HEK293 (cell line): ENCODE measurements at regions not wholly inside any gene's neighbourhood (a gene's known extent, or its start where the extent isn't known, plus 50 kb on each side); places are given as distances from the start of the nearest gene placed in this dataset.

ENCODE experiments used
- CTCF ChIA-PET: fragments of 350-600 bp; formaldehyde crosslinking; extraction: SDS; loops from one replicate; lab custom pipeline; 2021; ENCODE audit warnings: antibody characterized with exemption; lab: Yijun Ruan, JAX
- POLR2A ChIA-PET: fragments of 300-600 bp; formaldehyde crosslinking; extraction: SDS; loops from one replicate; lab custom pipeline; 2020; ENCODE audit warnings: antibody characterized with exemption, inconsistent platforms; lab: Yijun Ruan, JAX
- H3K27ac ChIP-seq: fragments of 200-500 bp; sonication (Bioruptor generic); 2 replicates; pipeline ENCODE4 v1.5.1; 2014; ENCODE audit warnings: low read depth, low read length, control low read depth, inconsistent platforms; ENCODE audit errors: extremely low read depth
- H3K36me3 ChIP-seq, 2 experiments: fragments of 200-500 bp in 1 of 2; sonication (Bioruptor generic) in 1 of 2; 1 replicate in 1 of 2; 2 replicates in 1 of 2; pipeline ENCODE4 v1.5.1; 2014 to 2017; ENCODE audit warnings: inconsistent platforms in 2 of 2, low read length in 2 of 2; ENCODE audit not compliant: control insufficient read depth in 2 of 2, insufficient read depth in 1 of 2
- H3K4me1 ChIP-seq: fragments of 200-500 bp; sonication (Bioruptor generic); 2 replicates; pipeline ENCODE4 v1.5.1; 2014; ENCODE audit warnings: mild to moderate bottlenecking, low read length, inconsistent platforms; ENCODE audit not compliant: control insufficient read depth, insufficient read depth
- H3K4me3 ChIP-seq: 2 replicates; pipeline ENCODE4 v1.5.1; 2011; ENCODE audit warnings: low read depth, mild to moderate bottlenecking, control low read depth, low read length, moderate library complexity
- H3K9me3 ChIP-seq: fragments of 200-500 bp; sonication (Bioruptor generic); 2 replicates; pipeline ENCODE4 v1.5.1; 2014; ENCODE audit warnings: low read depth, low read length, inconsistent platforms; ENCODE audit not compliant: control insufficient read depth, insufficient read depth
- GFI1B ChIP-seq: fragments of 450-650 bp; formaldehyde crosslinking; IDR thresholded peaks from 2 replicates; pipeline ENCODE4 v1.5.1; 2016; ENCODE audit warnings: missing biosample characterization, missing genetic modification characterization
- KLF7 ChIP-seq: fragments of 450-650 bp; formaldehyde crosslinking; IDR thresholded peaks from 2 replicates; pipeline ENCODE4 v1.5.1; 2016; ENCODE audit warnings: missing biosample characterization, missing genetic modification characterization, borderline replicate concordance
- REPIN1 ChIP-seq: fragments of 450-650 bp; formaldehyde crosslinking; IDR thresholded peaks from 2 replicates; pipeline ENCODE4 v1.5.1; 2017; ENCODE audit warnings: missing biosample characterization, missing genetic modification characterization, low read depth
- SP3 ChIP-seq: fragments of 450-650 bp; formaldehyde crosslinking; IDR thresholded peaks from 2 replicates; pipeline ENCODE4 v1.5.1; 2016; ENCODE audit warnings: missing biosample characterization, missing genetic modification characterization
- TCF7L2 ChIP-seq: IDR thresholded peaks from 2 replicates; pipeline ENCODE4 v1.6.1; 2011; ENCODE audit warnings: low read depth, mild to moderate bottlenecking, inconsistent platforms, low read length, moderate library complexity, borderline replicate concordance
- ZBTB49 ChIP-seq: fragments of 450-650 bp; formaldehyde crosslinking; IDR thresholded peaks from 2 replicates; pipeline ENCODE4 v1.5.1; 2016; ENCODE audit warnings: missing biosample characterization, missing genetic modification characterization, low read depth
- ZNF112 ChIP-seq: fragments of 450-650 bp; formaldehyde crosslinking; IDR thresholded peaks from 2 replicates; pipeline ENCODE4 v1.5.0; 2017; ENCODE audit warnings: missing biosample characterization, missing genetic modification characterization
- ZNF184 ChIP-seq: fragments of 450-650 bp; IDR thresholded peaks from 2 replicates; pipeline ENCODE4 v1.5.1; 2018; ENCODE audit warnings: missing biosample characterization, mild to moderate bottlenecking, missing genetic modification characterization
- ZNF239 ChIP-seq: fragments of 450-650 bp; formaldehyde crosslinking; IDR thresholded peaks from 2 replicates; pipeline ENCODE4 v1.5.1; 2016; ENCODE audit warnings: missing biosample characterization, missing genetic modification characterization
- ZNF341 ChIP-seq: fragments of 450-650 bp; formaldehyde crosslinking; IDR thresholded peaks from 2 replicates; pipeline ENCODE4; 2016; ENCODE audit warnings: low read depth, missing biosample characterization, missing genetic modification characterization
- ZNF423 ChIP-seq: fragments of 450-650 bp; formaldehyde crosslinking; IDR thresholded peaks from 2 replicates; pipeline ENCODE4 v1.5.1; 2016; ENCODE audit warnings: missing biosample characterization, missing genetic modification characterization
- ZNF426 ChIP-seq: fragments of 450-650 bp; formaldehyde crosslinking; IDR thresholded peaks from 2 replicates; pipeline ENCODE4 v1.5.1; 2017; ENCODE audit warnings: missing biosample characterization, missing genetic modification characterization, mild to moderate bottlenecking, inconsistent platforms, moderate library complexity
- ZNF514 ChIP-seq: fragments of 450-650 bp; formaldehyde crosslinking; IDR thresholded peaks from 2 replicates; pipeline ENCODE4 v1.5.1; 2016; ENCODE audit warnings: missing biosample characterization, missing genetic modification characterization
- ZNF558 ChIP-seq: fragments of 450-650 bp; formaldehyde crosslinking; IDR thresholded peaks from 2 replicates; pipeline ENCODE4 v1.5.1; 2016; ENCODE audit warnings: missing biosample characterization, missing genetic modification characterization
- ZNF596 ChIP-seq: fragments of 450-650 bp; IDR thresholded peaks from 2 replicates; pipeline ENCODE4 v1.5.0; 2018; ENCODE audit warnings: missing biosample characterization, mild to moderate bottlenecking, missing genetic modification characterization, moderate library complexity
- ZNF626 ChIP-seq: fragments of 450-650 bp; sonication (Bioruptor Pico); formaldehyde crosslinking; IDR thresholded peaks from 2 replicates; pipeline ENCODE4 v1.5.1; 2018; ENCODE audit warnings: missing biosample characterization, missing genetic modification characterization, inconsistent platforms
- ZNF629 ChIP-seq: fragments of 450-650 bp; formaldehyde crosslinking; IDR thresholded peaks from 2 replicates; pipeline ENCODE4 v1.5.1; 2017; ENCODE audit warnings: missing biosample characterization, missing genetic modification characterization
- ZNF654 ChIP-seq: fragments of 450-650 bp; formaldehyde crosslinking; IDR thresholded peaks from 2 replicates; pipeline ENCODE4 v1.5.1; 2016; ENCODE audit warnings: low read depth, missing biosample characterization, missing genetic modification characterization
- ZNF658 ChIP-seq: fragments of 450-650 bp; formaldehyde crosslinking; IDR thresholded peaks from 2 replicates; pipeline ENCODE4; 2016; ENCODE audit warnings: missing biosample characterization, missing genetic modification characterization
- ZNF692 ChIP-seq: fragments of 450-650 bp; formaldehyde crosslinking; IDR thresholded peaks from 2 replicates; pipeline ENCODE4 v1.5.1; 2016; ENCODE audit warnings: missing biosample characterization, missing genetic modification characterization
- ZNF704 ChIP-seq: fragments of 450-650 bp; formaldehyde crosslinking; IDR thresholded peaks from 2 replicates; pipeline ENCODE4 v1.5.1; 2016; ENCODE audit warnings: missing biosample characterization, missing genetic modification characterization
- ZNF768 ChIP-seq: fragments of 450-650 bp; formaldehyde crosslinking; IDR thresholded peaks from 2 replicates; pipeline ENCODE4 v1.5.1; 2018; ENCODE audit warnings: missing biosample characterization, mild to moderate bottlenecking, missing genetic modification characterization
- ZNF785 ChIP-seq: fragments of 450-650 bp; formaldehyde crosslinking; IDR thresholded peaks from 2 replicates; pipeline ENCODE4 v1.5.1; 2016; ENCODE audit warnings: missing biosample characterization, missing genetic modification characterization
- ZNF791 ChIP-seq: fragments of 450-650 bp; formaldehyde crosslinking; IDR thresholded peaks from 2 replicates; pipeline ENCODE4 v1.5.1; 2016; ENCODE audit warnings: missing biosample characterization, missing genetic modification characterization
- ZNF830 ChIP-seq: fragments of 450-650 bp; IDR thresholded peaks from 2 replicates; pipeline ENCODE4 v1.5.0; 2018; ENCODE audit warnings: missing biosample characterization, missing genetic modification characterization, low read depth, mild to moderate bottlenecking, moderate library complexity
- TF ChIP-seq, protein P1 (sequence below): fragments of 450-650 bp; formaldehyde crosslinking; IDR thresholded peaks from 2 replicates; pipeline ENCODE4 v1.5.1; 2016; ENCODE audit warnings: missing biosample characterization, missing genetic modification characterization, borderline replicate concordance

GRCh38 chr1:241417258-241417657 is 60.3 kb upstream of the RGS7 start:
- POLR2A ChIA-PET = no interaction called here
- H3K4me1 ChIP-seq = no peaks in the 10 kb centered on the region
- CTCF ChIA-PET = no interaction called here
- no peak overlapping the region for H3K27ac ChIP-seq
- TF ChIP-seq ZNF768 (no peak), ZNF658 (tag by site-specific recombination) (no peak), ZNF423 (no peak), ZNF239 (no peak), ZNF426 (tag by site-specific recombination) (no peak), ZNF341 (no peak), TCF7L2 (no peak), ZNF596 (tag by site-specific recombination) (no peak), KLF7 (tag by site-specific recombination) (no peak)
- no peaks in the 10 kb centered on the region for H3K36me3 ChIP-seq
- no peak overlapping the region for H3K4me3 ChIP-seq
- no peaks in the 10 kb centered on the region for H3K9me3 ChIP-seq

- CTCF ChIA-PET = no interaction called here
- Histone ChIP-seq H3K27ac (no peak overlapping the region), H3K4me3 (no peak overlapping the region)
- TF ChIP-seq ZNF692 (tag by site-specific recombination) (no peak), ZNF785 (tag by site-specific recombination) (no peak), ZNF658 (tag by site-specific recombination) (no peak), ZNF654 (tag by site-specific recombination) (no peak), ZBTB49 (tag by site-specific recombination) (no peak), GFI1B (tag by site-specific recombination) (no peak), ZNF558 (tag by site-specific recombination) (no peak), ZNF112 (tag by site-specific recombination) (no peak), ZNF626 (tag by site-specific recombination) (no peak), ZNF704 (tag by site-specific recombination) (no peak), ZNF830 (tag by site-specific recombination) (no peak), ZNF514 (no peak)
- TF ChIP-seq, all 188 proteins: peak for 0
- H3K9me3 ChIP-seq = no peaks in the 10 kb centered on the region
- H3K4me1 ChIP-seq = no peaks in the 10 kb centered on the region
- POLR2A ChIA-PET = no interaction called here
- no peaks in the 10 kb centered on the region for H3K36me3 ChIP-seq
These were observed 57.0 kb upstream of the RGS7 start for GRCh38 chr1:241413974-241414373.

DNA sequence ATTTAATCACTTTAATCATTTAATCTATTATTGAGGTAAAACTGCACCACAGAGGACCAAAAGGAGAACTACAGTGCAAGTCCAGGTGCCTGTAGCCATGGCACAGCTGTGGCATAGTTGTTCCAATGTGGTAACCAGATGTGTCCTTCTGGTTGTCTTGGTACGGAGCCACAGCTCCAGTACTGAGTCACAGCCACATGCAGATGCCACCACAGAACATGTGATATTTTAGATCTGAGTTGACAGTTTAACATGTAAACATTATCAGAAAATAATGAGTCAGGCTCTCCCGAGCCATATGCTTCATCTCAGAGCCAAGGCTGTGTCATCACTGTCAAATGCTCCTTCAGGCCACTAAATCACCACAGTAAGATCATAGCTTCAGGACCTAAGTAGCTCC is 56.4 kb upstream of the RGS7 start:
- ChIA-PET CTCF (no interaction called here), POLR2A (no interaction called here)
- Histone ChIP-seq H3K36me3 (no peaks in the 10 kb centered on the region), H3K4me1 (no peaks in the 10 kb centered on the region), H3K27ac (no peak overlapping the region), H3K9me3 (no peaks in the 10 kb centered on the region), H3K4me3 (no peak overlapping the region)
- TF ChIP-seq ZNF791 (no peak), ZNF629 (tag by site-specific recombination) (peak; percentile 19; the same call in 1 of the 2 replicates), REPIN1 (tag by site-specific recombination) (no peak), SP3 (tag by site-specific recombination) (0 out of 2 replicates have a peak, but pooled peaks have one; percentile 10), ZNF184 (peak; percentile 96)
- TF ChIP-seq, protein P1, sequence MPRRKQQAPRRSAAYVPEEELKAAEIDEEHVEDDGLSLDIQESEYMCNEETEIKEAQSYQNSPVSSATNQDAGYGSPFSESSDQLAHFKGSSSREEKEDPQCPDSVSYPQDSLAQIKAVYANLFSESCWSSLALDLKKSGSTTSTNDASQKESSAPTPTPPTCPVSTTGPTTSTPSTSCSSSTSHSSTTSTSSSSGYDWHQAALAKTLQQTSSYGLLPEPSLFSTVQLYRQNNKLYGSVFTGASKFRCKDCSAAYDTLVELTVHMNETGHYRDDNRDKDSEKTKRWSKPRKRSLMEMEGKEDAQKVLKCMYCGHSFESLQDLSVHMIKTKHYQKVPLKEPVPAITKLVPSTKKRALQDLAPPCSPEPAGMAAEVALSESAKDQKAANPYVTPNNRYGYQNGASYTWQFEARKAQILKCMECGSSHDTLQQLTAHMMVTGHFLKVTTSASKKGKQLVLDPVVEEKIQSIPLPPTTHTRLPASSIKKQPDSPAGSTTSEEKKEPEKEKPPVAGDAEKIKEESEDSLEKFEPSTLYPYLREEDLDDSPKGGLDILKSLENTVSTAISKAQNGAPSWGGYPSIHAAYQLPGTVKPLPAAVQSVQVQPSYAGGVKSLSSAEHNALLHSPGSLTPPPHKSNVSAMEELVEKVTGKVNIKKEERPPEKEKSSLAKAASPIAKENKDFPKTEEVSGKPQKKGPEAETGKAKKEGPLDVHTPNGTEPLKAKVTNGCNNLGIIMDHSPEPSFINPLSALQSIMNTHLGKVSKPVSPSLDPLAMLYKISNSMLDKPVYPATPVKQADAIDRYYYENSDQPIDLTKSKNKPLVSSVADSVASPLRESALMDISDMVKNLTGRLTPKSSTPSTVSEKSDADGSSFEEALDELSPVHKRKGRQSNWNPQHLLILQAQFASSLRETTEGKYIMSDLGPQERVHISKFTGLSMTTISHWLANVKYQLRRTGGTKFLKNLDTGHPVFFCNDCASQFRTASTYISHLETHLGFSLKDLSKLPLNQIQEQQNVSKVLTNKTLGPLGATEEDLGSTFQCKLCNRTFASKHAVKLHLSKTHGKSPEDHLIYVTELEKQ (tag by site-specific recombination) = peak; percentile 82; the same call in 1 of the 2 replicates
